Stimulated activated naive B cell treated with anti-CD40 and anti-IgM and Interleukin-4, amounts not matched to agents 10 μg/mL and 1 μg/mL and 100 μg/mL, for 72 hours (primary cell): ENCODE measurements at regions not wholly inside any gene's neighbourhood (a gene's known extent, or its start where the extent isn't known, plus 50 kb on each side); places are given as distances from the start of the nearest gene placed in this dataset.
"Not testable (repeated sequence)": the region's sequence is repeated elsewhere in the genome, so short reads cannot be mapped to it uniquely, and the experiment has no call there.

Experiments used
- ATAC-seq, 2 donors: fragments of 150-1000 bp; cut with Tn5 transposase; replicated peaks; 2 replicates each; pipeline ENCODE4 v1.10.0; 2021; ENCODE audit warnings: moderate library complexity in 1 of 2
- DNase-seq: peaks from one replicate; pipeline ENCODE4 v3.0.0; 2021
- H3K27ac Mint-ChIP-seq: one replicate; pipeline ENCODE4 v1.8.0; 2022; ENCODE audit warnings: mild to moderate bottlenecking, mixed read lengths
- H3K27me3 Mint-ChIP-seq, 2 donors: one replicate each; pipeline ENCODE4 v1.8.0; 2022; ENCODE audit warnings: mixed read lengths in 2 of 2
- H3K36me3 Mint-ChIP-seq, 2 donors: one replicate each; pipeline ENCODE4 v1.8.0; 2022; ENCODE audit warnings: mixed read lengths in 2 of 2, mild to moderate bottlenecking in 1 of 2
- H3K4me1 Mint-ChIP-seq, 2 donors: one replicate each; pipeline ENCODE4 v1.8.0; 2022; ENCODE audit warnings: mixed read lengths in 2 of 2, mild to moderate bottlenecking in 1 of 2
- H3K4me3 Mint-ChIP-seq, 2 donors: one replicate each; pipeline ENCODE4 v1.8.0; 2022; ENCODE audit warnings: mild to moderate bottlenecking in 2 of 2, mixed read lengths in 2 of 2, moderate library complexity in 1 of 2
- H3K9me3 Mint-ChIP-seq, 2 donors: one replicate each; pipeline ENCODE4 v1.8.0; 2022; ENCODE audit warnings: mixed read lengths in 2 of 2, mild to moderate bottlenecking in 1 of 2

DNA sequence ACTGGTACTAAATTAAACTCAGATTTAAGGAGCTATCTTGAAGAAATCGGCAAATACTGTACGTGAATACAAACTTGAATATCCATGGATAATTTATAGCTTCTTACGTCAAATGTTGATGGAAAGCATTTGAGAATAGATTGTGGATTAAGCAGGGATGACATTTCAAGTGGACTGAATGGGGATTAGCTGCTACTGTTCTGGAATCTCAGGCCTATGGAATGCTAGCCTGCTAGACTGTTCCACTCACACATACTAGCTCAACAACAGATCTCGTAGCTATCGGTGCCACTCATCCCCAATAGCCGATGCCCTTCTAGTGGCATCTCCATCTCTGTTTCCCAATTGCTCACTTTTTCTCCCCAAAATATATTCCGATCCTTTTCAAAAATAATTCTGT is 62.0 kb upstream of the USP25 start:
- no peaks in the 10 kb centered on the region for H3K4me1 Mint-ChIP-seq

DNA sequence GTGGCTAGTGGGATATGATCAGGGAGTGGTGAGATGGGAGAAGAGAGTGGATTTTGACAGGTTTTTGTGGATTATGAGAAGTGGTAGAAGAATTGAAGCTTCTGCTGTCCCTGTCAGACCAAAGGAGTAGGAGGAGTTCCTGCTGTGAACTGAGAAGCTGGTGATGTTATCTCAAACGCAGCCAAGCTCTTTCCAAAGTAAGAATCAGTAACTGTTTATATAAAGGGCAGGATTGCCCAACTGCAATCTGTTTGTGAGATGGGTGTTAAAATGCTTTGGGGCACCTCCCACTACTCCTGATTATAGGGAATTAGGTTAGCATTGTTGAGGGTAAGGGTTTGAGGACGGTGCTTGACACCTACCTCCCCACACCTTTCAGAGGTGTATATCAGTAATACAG is 60.5 kb upstream of the USP25 start:
- ATAC-seq: no peak

More for the DNA sequence above, 62.0 kb upstream of the USP25 start:
- H3K4me3 Mint-ChIP-seq: no peak overlapping the region
- H3K9me3 Mint-ChIP-seq: no peaks in the 10 kb centered on the region
- DNase-seq (no peak), ATAC-seq (no peak)
- no peaks in the 10 kb centered on the region for H3K27me3 Mint-ChIP-seq
- H3K36me3 Mint-ChIP-seq: no peaks in the 10 kb centered on the region
- H3K27ac Mint-ChIP-seq: no peak overlapping the region

DNA sequence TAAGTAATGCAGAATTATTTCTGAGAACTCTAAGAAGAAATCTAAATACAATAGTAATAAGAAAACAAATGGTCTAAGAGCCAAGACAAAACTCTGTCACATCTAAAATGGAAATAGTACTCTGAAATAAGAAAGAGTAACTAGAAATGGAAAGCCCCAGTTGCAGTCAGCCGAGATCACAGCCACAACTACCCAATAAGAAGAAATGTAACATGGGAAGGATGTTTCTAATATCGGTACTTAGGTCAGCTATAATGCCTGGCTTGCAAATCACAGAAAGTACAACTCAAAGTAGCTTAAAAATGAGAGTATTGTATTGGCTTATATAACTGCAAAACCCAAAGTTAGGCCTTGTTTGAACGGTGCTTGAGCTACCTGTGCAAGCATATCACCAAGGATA is 58.6 kb upstream of the USP25 start:
- H3K4me1 Mint-ChIP-seq: no peaks in the 10 kb centered on the region
- no peak for ATAC-seq
- H3K27ac Mint-ChIP-seq: no peak overlapping the region
- DNase-seq: no peak
- H3K36me3 Mint-ChIP-seq: no peaks in the 10 kb centered on the region
- H3K4me3 Mint-ChIP-seq: no peak overlapping the region
- H3K27me3 Mint-ChIP-seq: no peaks in the 10 kb centered on the region
- H3K9me3 Mint-ChIP-seq: no peaks in the 10 kb centered on the region

More for the DNA sequence above, 60.5 kb upstream of the USP25 start:
- Mint-ChIP-seq H3K27me3 (no peaks in the 10 kb centered on the region), H3K9me3 (no peaks in the 10 kb centered on the region), H3K36me3 (no peaks in the 10 kb centered on the region), H3K4me1 (no peaks in the 10 kb centered on the region), H3K27ac (no peak overlapping the region), H3K4me3 (no peak overlapping the region)
- DNase-seq: no peak

DNA sequence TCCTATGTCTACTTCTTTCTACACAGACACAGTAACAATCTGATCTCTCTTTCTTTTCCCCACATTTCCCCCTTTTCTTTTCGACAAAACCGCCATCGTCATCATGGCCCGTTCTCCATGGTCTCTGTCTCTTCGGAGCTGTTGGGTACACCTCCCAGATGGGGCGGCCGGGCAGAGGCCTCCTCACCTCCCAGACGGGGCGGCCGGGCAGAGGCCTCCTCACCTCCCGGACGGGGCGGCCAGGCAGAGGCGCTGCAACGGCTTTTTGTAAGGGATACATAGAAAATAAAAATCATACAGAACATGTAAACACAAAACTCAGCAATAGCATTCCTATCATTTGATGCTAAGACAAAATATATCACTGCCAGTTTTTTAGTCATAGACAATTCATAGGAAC is 57.2 kb upstream of the USP25 start:
- H3K9me3 Mint-ChIP-seq, DNase-seq, H3K4me3 Mint-ChIP-seq, H3K27me3 Mint-ChIP-seq, H3K27ac Mint-ChIP-seq, H3K4me1 Mint-ChIP-seq, ATAC-seq, H3K36me3 Mint-ChIP-seq: not testable (repeated sequence)

DNA sequence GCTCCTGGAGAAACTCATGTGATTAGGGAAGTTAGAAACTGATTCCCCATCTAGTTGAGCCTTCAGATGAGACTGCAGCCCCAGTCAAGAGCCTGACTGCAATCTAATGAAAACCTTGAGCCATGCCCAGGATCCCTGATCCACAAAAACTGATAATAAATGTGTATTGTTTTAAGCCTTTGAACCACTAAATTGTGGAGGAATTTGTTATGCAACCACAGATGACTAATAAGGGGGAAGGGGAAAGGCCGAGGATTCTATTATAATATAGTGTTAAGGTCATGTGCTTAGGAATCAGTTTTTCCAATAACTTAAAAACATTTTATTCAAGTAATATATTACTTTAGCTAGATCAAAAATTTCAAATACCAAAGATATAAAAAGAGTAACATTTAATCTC is 52.8 kb upstream of the USP25 start:
- ATAC-seq (no peak), DNase-seq (no peak)
- Mint-ChIP-seq H3K27ac (no peak overlapping the region), H3K4me1 (no peaks in the 10 kb centered on the region), H3K27me3 (peaks cover 0 to 7% of the 10 kb centered on the region in 2 donors), H3K4me3 (no peak overlapping the region), H3K36me3 (no peaks in the 10 kb centered on the region), H3K9me3 (no peaks in the 10 kb centered on the region)

DNA sequence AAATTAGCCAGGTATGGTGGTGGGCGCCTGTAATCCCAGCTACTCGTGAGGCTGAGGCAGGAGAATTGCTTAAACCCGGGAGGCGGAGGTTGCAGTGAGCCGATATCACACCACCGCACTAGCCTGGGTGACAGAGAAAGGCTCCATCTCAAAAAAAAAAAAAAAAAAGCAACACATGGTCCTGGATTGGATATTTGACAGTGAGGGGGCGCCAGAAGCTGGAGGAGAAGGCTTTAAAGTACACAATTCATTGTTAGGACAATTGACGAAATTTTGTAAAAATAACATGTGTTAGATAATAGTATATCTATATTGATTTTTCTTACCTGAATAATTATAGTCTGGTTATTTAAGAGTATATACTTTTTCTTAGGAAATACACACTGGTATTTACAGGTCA is 50.2 kb upstream of the USP25 start:
- Mint-ChIP-seq H3K9me3 (no peaks in the 10 kb centered on the region), H3K36me3 (no peaks in the 10 kb centered on the region), H3K4me1 (no peaks in the 10 kb centered on the region), H3K4me3 (no peak overlapping the region), H3K27me3 (peaks cover 0 to 7% of the 10 kb centered on the region in 2 donors), H3K27ac (no peak overlapping the region)
- ATAC-seq: no peak
- DNase-seq: no peak
